ENCODE measurements at regions not wholly inside any gene's neighbourhood (a gene's known extent, or its start where the extent isn't known, plus 50 kb on each side); places are given as distances from the start of the nearest gene placed in this dataset.

GRCh38 chr11:104328512-104328907 lies 164.6 kb upstream of the PDGFD start:
- H3K4me1 ChIP-seq: no peaks in the 10 kb centered on the region
- no peak overlapping the region for H3K27ac ChIP-seq
- H3K4me3 ChIP-seq: no peak overlapping the region
- no peaks in the 10 kb centered on the region for H3K9me3 ChIP-seq
- TF ChIP-seq CTCF (IDR thresholded peaks at IDR 0.05): no peak
- DNase-seq (ENCODE audit: low spot score): no peak
- no peaks in the 10 kb centered on the region for H3K36me3 ChIP-seq
- no peaks in the 10 kb centered on the region for H3K27me3 ChIP-seq

- H3K9me3 ChIP-seq: no peaks in the 10 kb centered on the region
- TF ChIP-seq CTCF (IDR thresholded peaks at IDR 0.05): no peak
- no peak for DNase-seq (ENCODE audit: low spot score)
- no peaks in the 10 kb centered on the region for H3K4me1 ChIP-seq
- H3K4me3 ChIP-seq: no peak overlapping the region
- H3K27ac ChIP-seq: no peak overlapping the region
- H3K27me3 ChIP-seq: no peaks in the 10 kb centered on the region
- H3K36me3 ChIP-seq: no peaks in the 10 kb centered on the region
Observed at GRCh38 chr11:104327861-104328511, 164.0 kb upstream of the PDGFD start.

GRCh38 chr11:104325093-104325492 lies 161.1 kb upstream of the PDGFD start:
- Histone ChIP-seq H3K27ac (no peak overlapping the region), H3K4me1 (no peaks in the 10 kb centered on the region)
- no peak for DNase-seq (ENCODE audit: low spot score)

GRCh38 chr11:104324276-104324675 lies 160.3 kb upstream of the PDGFD start:
- Histone ChIP-seq H3K27ac (no peak overlapping the region), H3K9me3 (no peaks in the 10 kb centered on the region), H3K4me3 (no peak overlapping the region), H3K27me3 (no peaks in the 10 kb centered on the region), H3K36me3 (no peaks in the 10 kb centered on the region), H3K4me1 (no peaks in the 10 kb centered on the region)
- no peak for TF ChIP-seq CTCF (IDR thresholded peaks at IDR 0.05)
- DNase-seq (ENCODE audit: low spot score): no peak

More at GRCh38 chr11:104325093-104325492, 161.1 kb upstream of the PDGFD start:
- H3K27me3 ChIP-seq: no peaks in the 10 kb centered on the region
- TF ChIP-seq CTCF (IDR thresholded peaks at IDR 0.05): no peak
- H3K36me3 ChIP-seq: no peaks in the 10 kb centered on the region
- no peak overlapping the region for H3K4me3 ChIP-seq
- no peaks in the 10 kb centered on the region for H3K9me3 ChIP-seq

GRCh38 chr11:104323841-104324240 lies 159.9 kb upstream of the PDGFD start:
- H3K9me3 ChIP-seq: no peaks in the 10 kb centered on the region
- no peak overlapping the region for H3K4me3 ChIP-seq
- no peak for TF ChIP-seq CTCF (IDR thresholded peaks at IDR 0.05)
- no peaks in the 10 kb centered on the region for H3K36me3 ChIP-seq
- H3K27me3 ChIP-seq: no peaks in the 10 kb centered on the region
- no peak for DNase-seq (ENCODE audit: low spot score)
- H3K27ac ChIP-seq: no peak overlapping the region
- H3K4me1 ChIP-seq: no peaks in the 10 kb centered on the region

GRCh38 chr11:104322696-104323095 lies 158.7 kb upstream of the PDGFD start:
- Histone ChIP-seq H3K27ac (no peak overlapping the region), H3K4me3 (no peak overlapping the region), H3K27me3 (no peaks in the 10 kb centered on the region), H3K9me3 (no peaks in the 10 kb centered on the region), H3K36me3 (no peaks in the 10 kb centered on the region), H3K4me1 (no peaks in the 10 kb centered on the region)
- no peak for DNase-seq (ENCODE audit: low spot score)
- TF ChIP-seq CTCF (IDR thresholded peaks at IDR 0.05): no peak
